OCI-LY1 (cell line): ENCODE measurements at regions not wholly inside any gene's neighbourhood (a gene's known extent, or its start where the extent isn't known, plus 50 kb on each side); places are given as distances from the start of the nearest gene placed in this dataset.

Experiments used
- CTCF ChIP-seq: fragments of 200-600 bp; sonication (generic), shearing (Covaris generic); IDR thresholded peaks from 2 replicates; pipeline ENCODE4 v1.5.1; 2017; ENCODE audit warnings: mild to moderate bottlenecking, antibody characterized with exemption, low read length, moderate library complexity, mixed read lengths
- EZH2 ChIP-seq: fragments of 200-600 bp; sonication (generic), shearing (Covaris generic); IDR thresholded peaks from 2 replicates; pipeline ENCODE4 v1.8.0; 2017; ENCODE audit warnings: borderline replicate concordance, mixed run types, mild to moderate bottlenecking, antibody characterized with exemption, low read length, moderate library complexity, mixed read lengths

- TF ChIP-seq CTCF = no peak
- TF ChIP-seq EZH2 = no peak
These were observed 579.4 kb upstream of the FAM98A start for GRCh38 chr2:34178482-34178881.
